ENCODE measurements at regions not wholly inside any gene's neighbourhood (a gene's known extent, or its start where the extent isn't known, plus 50 kb on each side); places are given as distances from the start of the nearest gene placed in this dataset.

DNA sequence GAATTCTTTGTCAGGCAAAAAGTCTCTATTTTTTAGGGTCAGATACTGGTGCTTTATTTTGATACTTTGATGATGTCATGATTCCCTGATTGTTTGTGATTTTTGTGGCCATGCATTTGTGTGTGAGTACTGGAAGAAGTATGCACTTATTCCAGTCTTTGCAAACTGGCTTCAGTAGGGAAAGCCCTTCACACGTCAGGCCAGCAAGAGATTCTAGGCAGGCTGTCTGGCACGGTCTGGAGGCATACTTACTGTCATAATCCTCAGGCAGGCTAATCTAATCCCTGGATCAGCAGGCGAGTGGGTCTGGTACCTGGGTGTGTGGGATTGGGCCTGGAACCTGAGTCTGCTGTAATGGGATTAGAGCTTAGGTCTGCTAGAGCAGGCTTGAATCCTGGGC lies 391.8 kb upstream of the MMS22L start:
- no peak overlapping the region for H3K4me3 Mint-ChIP-seq

GRCh38 chr6:97677626-97678025 lies 394.6 kb upstream of the MMS22L start:
- Mint-ChIP-seq H3K4me1 (no peaks in the 10 kb centered on the region), H3K4me3 (no peak overlapping the region), H3K36me3 (no peaks in the 10 kb centered on the region), H3K27me3 (ENCODE audit: insufficient read depth, low read depth) (no peaks in the 10 kb centered on the region), H3K27ac (peak overlapping the region; percentile 33), H3K9me3 (peaks cover 2% of the 10 kb centered on the region)
- Histone ChIP-seq H2AFZ (replicated peaks) (no peak overlapping the region), H3F3A (ENCODE audit: low read depth) (no peaks in the 10 kb centered on the region), H3K4me3 (no peak overlapping the region), H3K27me3 (no peaks in the 10 kb centered on the region), H3K79me2 (ENCODE audit: low read depth) (no peaks in the 10 kb centered on the region), H3K9me3 (ENCODE audit: low read depth) (no peaks in the 10 kb centered on the region), H3K27ac (no peak overlapping the region), H3K9ac (no peak overlapping the region), H3K4me1 (no peaks in the 10 kb centered on the region), H3K36me3 (no peaks in the 10 kb centered on the region), H4K20me1 (ENCODE audit: low read depth) (no peaks in the 10 kb centered on the region), H3K4me2 (no peak overlapping the region)
- DNase-seq (ENCODE audit: low spot score) = no peak
- TF ChIP-seq EZH2phosphoT487 (IDR thresholded peaks at IDR 0.05) (no peak), EZH2 (IDR thresholded peaks at IDR 0.05) (no peak)
- TF ChIP-seq, protein P1, sequence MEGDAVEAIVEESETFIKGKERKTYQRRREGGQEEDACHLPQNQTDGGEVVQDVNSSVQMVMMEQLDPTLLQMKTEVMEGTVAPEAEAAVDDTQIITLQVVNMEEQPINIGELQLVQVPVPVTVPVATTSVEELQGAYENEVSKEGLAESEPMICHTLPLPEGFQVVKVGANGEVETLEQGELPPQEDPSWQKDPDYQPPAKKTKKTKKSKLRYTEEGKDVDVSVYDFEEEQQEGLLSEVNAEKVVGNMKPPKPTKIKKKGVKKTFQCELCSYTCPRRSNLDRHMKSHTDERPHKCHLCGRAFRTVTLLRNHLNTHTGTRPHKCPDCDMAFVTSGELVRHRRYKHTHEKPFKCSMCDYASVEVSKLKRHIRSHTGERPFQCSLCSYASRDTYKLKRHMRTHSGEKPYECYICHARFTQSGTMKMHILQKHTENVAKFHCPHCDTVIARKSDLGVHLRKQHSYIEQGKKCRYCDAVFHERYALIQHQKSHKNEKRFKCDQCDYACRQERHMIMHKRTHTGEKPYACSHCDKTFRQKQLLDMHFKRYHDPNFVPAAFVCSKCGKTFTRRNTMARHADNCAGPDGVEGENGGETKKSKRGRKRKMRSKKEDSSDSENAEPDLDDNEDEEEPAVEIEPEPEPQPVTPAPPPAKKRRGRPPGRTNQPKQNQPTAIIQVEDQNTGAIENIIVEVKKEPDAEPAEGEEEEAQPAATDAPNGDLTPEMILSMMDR (IDR thresholded peaks at IDR 0.05) = no peak

More for the DNA sequence above, 391.8 kb upstream of the MMS22L start:
- H3K27ac ChIP-seq = no peak overlapping the region
- Mint-ChIP-seq H3K4me1 (no peaks in the 10 kb centered on the region), H3K27me3 (ENCODE audit: insufficient read depth, low read depth) (peaks cover 6% of the 10 kb centered on the region), H3K9me3 (peaks cover 2% of the 10 kb centered on the region), H3K36me3 (no peaks in the 10 kb centered on the region), H3K27ac (no peak overlapping the region)
- H3F3A ChIP-seq (ENCODE audit: low read depth) = no peaks in the 10 kb centered on the region
- H3K4me3 ChIP-seq = no peak overlapping the region
- DNase-seq (ENCODE audit: low spot score) = no peak
- H3K9ac ChIP-seq = no peak overlapping the region
- H3K4me1 ChIP-seq = peaks cover 5% of the 10 kb centered on the region
- H3K79me2 ChIP-seq (ENCODE audit: low read depth) = no peaks in the 10 kb centered on the region
- no peaks in the 10 kb centered on the region for H3K36me3 ChIP-seq
- no peaks in the 10 kb centered on the region for H3K27me3 ChIP-seq
- no peak overlapping the region for H3K4me2 ChIP-seq
- H2AFZ ChIP-seq (replicated peaks) = no peak overlapping the region
- TF ChIP-seq, protein P1 (IDR thresholded peaks at IDR 0.05) = no peak
- TF ChIP-seq EZH2 (IDR thresholded peaks at IDR 0.05) (no peak), EZH2phosphoT487 (IDR thresholded peaks at IDR 0.05) (no peak)
- H3K9me3 ChIP-seq (ENCODE audit: low read depth) = no peaks in the 10 kb centered on the region
- H4K20me1 ChIP-seq (ENCODE audit: low read depth) = no peaks in the 10 kb centered on the region

DNA sequence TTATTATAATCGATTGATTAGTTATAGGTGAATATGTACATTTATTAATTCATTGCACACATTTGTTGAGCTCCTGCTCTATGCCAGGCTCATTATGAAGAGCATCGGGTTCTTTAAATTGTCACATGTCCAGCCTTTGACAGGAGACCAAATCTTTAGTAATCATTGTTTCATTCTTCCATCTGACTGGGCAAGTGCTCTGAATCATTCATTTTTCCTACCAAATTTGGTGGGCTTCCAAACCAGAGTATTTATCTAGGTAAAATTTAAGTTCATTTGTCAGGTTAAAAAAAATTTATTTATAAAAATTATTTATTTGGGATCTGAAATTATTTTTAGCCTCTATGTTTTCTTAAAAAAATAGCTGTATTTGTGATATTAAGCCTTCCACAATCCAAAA lies 404.9 kb upstream of the MMS22L start:
- Mint-ChIP-seq H3K4me3 (no peak overlapping the region), H3K27ac (no peak overlapping the region), H3K9me3 (no peaks in the 10 kb centered on the region), H3K4me1 (no peaks in the 10 kb centered on the region), H3K27me3 (ENCODE audit: insufficient read depth, low read depth) (no peaks in the 10 kb centered on the region), H3K36me3 (no peaks in the 10 kb centered on the region)
- no peaks in the 10 kb centered on the region for H4K20me1 ChIP-seq (ENCODE audit: low read depth)
- no peak overlapping the region for H3K4me3 ChIP-seq
- no peaks in the 10 kb centered on the region for H3K79me2 ChIP-seq (ENCODE audit: low read depth)
- H3K27ac ChIP-seq = no peak overlapping the region
- H3F3A ChIP-seq (ENCODE audit: low read depth) = no peaks in the 10 kb centered on the region
- H3K4me2 ChIP-seq = no peak overlapping the region
- TF ChIP-seq, protein P1 (IDR thresholded peaks at IDR 0.05) = no peak
- no peak for TF ChIP-seq EZH2phosphoT487 (IDR thresholded peaks at IDR 0.05)
- no peak for TF ChIP-seq EZH2 (IDR thresholded peaks at IDR 0.05)
- no peak overlapping the region for H3K9ac ChIP-seq
- H3K9me3 ChIP-seq (ENCODE audit: low read depth) = no peaks in the 10 kb centered on the region
- H3K36me3 ChIP-seq = no peaks in the 10 kb centered on the region
- no peaks in the 10 kb centered on the region for H3K4me1 ChIP-seq
- no peak for DNase-seq (ENCODE audit: low spot score)
- no peaks in the 10 kb centered on the region for H3K27me3 ChIP-seq
- no peak overlapping the region for H2AFZ ChIP-seq (replicated peaks)

All from neural progenitor cell (in vitro differentiated cells).